ENCODE measurements at regions not wholly inside any gene's neighbourhood (a gene's known extent, or its start where the extent isn't known, plus 50 kb on each side); places are given as distances from the start of the nearest gene placed in this dataset.
"Not testable (repeated sequence)": the region's sequence is repeated elsewhere in the genome, so short reads cannot be mapped to it uniquely, and the experiment has no call there.

- peaks cover 6% of the 10 kb centered on the region for H3K4me1 ChIP-seq (ENCODE audit: control insufficient read depth, insufficient read depth, low read length)
- no peak overlapping the region for H3K4me3 ChIP-seq (ENCODE audit: low read length)
- H3K9me3 ChIP-seq (replicated peaks; ENCODE audit: low read length) = no peaks in the 10 kb centered on the region
- H3K4me2 ChIP-seq (ENCODE audit: low read length) = no peak overlapping the region
- H3K27me3 ChIP-seq (ENCODE audit: control insufficient read depth, insufficient read depth, low read length) = no peaks in the 10 kb centered on the region
- H3K36me3 ChIP-seq (ENCODE audit: insufficient read depth, low read length) = no peaks in the 10 kb centered on the region
- H3K9ac ChIP-seq (ENCODE audit: low read depth, low read length) = no peak overlapping the region
These were observed 108.6 kb upstream of the ZEB2 start for GRCh38 chr2:144628566-144628965.

- Histone ChIP-seq H3K9ac (ENCODE audit: low read depth, low read length) (no peak overlapping the region), H3K4me3 (ENCODE audit: low read length) (no peak overlapping the region), H3K27me3 (ENCODE audit: control insufficient read depth, insufficient read depth, low read length) (no peaks in the 10 kb centered on the region)
These were observed 105.7 kb upstream of the ZEB2 start for GRCh38 chr2:144625626-144626025.

DNA sequence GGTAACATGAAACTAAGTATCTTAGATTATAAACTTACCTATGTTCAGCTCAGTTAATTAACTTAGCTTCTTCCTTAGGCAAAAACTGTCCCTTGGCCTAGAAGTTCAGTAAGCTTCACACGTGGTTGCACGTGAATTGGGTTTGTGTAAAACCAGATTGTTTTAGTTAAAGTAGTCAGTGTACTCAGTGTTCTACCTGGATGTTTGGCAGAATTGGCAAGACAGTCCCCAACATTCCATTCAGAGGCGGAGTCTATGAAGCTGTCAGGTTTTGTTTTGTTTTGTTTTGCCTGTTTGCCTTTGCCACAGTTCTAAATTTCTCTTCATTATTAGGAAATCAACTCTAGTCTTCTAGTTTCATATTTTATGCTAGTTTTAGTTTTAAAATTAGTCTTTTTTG lies 105.3 kb upstream of the ZEB2 start:
- peaks cover 6% of the 10 kb centered on the region for H3K4me1 ChIP-seq (ENCODE audit: control insufficient read depth, insufficient read depth, low read length)
- no peaks in the 10 kb centered on the region for H3K9me3 ChIP-seq (replicated peaks; ENCODE audit: low read length)
- no peak overlapping the region for H3K4me2 ChIP-seq (ENCODE audit: low read length)
- H3K36me3 ChIP-seq (ENCODE audit: insufficient read depth, low read length) = no peaks in the 10 kb centered on the region
- H3K27me3 ChIP-seq (ENCODE audit: control insufficient read depth, insufficient read depth, low read length) = no peaks in the 10 kb centered on the region
- H3K4me3 ChIP-seq (ENCODE audit: low read length) = no peak overlapping the region
- no peak overlapping the region for H3K9ac ChIP-seq (ENCODE audit: low read depth, low read length)

More at GRCh38 chr2:144625626-144626025, 105.7 kb upstream of the ZEB2 start:
- Histone ChIP-seq H3K4me2 (ENCODE audit: low read length) (no peak overlapping the region), H3K36me3 (ENCODE audit: insufficient read depth, low read length) (no peaks in the 10 kb centered on the region), H3K9me3 (replicated peaks; ENCODE audit: low read length) (no peaks in the 10 kb centered on the region), H3K4me1 (ENCODE audit: control insufficient read depth, insufficient read depth, low read length) (peaks cover 6% of the 10 kb centered on the region)

DNA sequence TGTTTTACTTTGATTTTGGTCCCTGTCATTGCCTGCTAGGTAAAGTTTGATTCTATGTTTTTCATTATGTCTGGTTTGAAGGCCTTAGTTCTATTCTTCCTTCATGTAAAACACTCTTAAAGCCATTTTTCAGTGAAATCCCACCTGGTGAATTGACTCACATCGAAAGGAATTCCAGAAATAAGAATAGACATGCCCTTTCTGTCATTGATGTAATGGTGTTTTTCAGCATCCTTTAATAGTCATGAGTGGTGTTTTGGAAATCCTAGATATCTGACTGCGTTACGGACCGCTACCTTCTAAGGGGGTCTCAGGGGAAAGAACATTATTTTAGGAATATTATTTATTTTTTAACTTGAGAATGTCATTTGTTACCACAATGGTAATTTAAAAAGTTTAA lies 104.5 kb upstream of the ZEB2 start:
- Histone ChIP-seq H3K36me3 (ENCODE audit: insufficient read depth, low read length) (no peaks in the 10 kb centered on the region), H3K27me3 (ENCODE audit: control insufficient read depth, insufficient read depth, low read length) (no peaks in the 10 kb centered on the region), H3K9ac (ENCODE audit: low read depth, low read length) (no peak overlapping the region), H3K4me3 (ENCODE audit: low read length) (no peak overlapping the region), H3K4me1 (ENCODE audit: control insufficient read depth, insufficient read depth, low read length) (peaks cover under 1% of the 10 kb centered on the region), H3K4me2 (ENCODE audit: low read length) (no peak overlapping the region), H3K9me3 (replicated peaks; ENCODE audit: low read length) (no peaks in the 10 kb centered on the region)

- not testable (repeated sequence) for H3K4me3 ChIP-seq (ENCODE audit: low read length); H3K4me2 ChIP-seq (ENCODE audit: low read length); H3K36me3 ChIP-seq (ENCODE audit: insufficient read depth, low read length); H3K9ac ChIP-seq (ENCODE audit: low read depth, low read length); H3K27me3 ChIP-seq (ENCODE audit: control insufficient read depth, insufficient read depth, low read length); H3K9me3 ChIP-seq (replicated peaks; ENCODE audit: low read length); H3K4me1 ChIP-seq (ENCODE audit: control insufficient read depth, insufficient read depth, low read length)
These were observed 102.5 kb upstream of the ZEB2 start for GRCh38 chr2:144622373-144622772.

DNA sequence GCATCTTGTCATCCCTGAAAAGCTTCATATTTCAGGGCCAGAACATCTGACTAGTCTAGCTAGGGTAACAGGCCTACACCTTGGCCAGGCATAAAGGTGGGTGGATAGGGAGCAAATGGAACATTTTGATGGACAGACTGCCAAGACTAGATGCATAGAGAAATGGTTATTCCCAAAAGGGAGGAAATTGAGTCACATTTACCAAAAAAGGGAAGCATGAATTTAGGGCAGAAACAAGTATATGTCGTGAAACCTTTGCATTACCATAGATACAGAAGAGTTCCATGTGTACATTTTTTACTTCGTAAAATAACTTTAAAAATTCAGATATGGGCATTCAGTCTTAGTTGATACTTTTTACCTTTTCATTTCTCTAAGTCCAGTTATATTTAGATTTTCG lies 101.3 kb upstream of the ZEB2 start:
- Histone ChIP-seq H3K4me1 (ENCODE audit: control insufficient read depth, insufficient read depth, low read length) (no peaks in the 10 kb centered on the region), H3K27me3 (ENCODE audit: control insufficient read depth, insufficient read depth, low read length) (no peaks in the 10 kb centered on the region), H3K4me2 (ENCODE audit: low read length) (no peak overlapping the region), H3K4me3 (ENCODE audit: low read length) (no peak overlapping the region), H3K36me3 (ENCODE audit: insufficient read depth, low read length) (no peaks in the 10 kb centered on the region), H3K9ac (ENCODE audit: low read depth, low read length) (no peak overlapping the region), H3K9me3 (replicated peaks; ENCODE audit: low read length) (no peaks in the 10 kb centered on the region)

DNA sequence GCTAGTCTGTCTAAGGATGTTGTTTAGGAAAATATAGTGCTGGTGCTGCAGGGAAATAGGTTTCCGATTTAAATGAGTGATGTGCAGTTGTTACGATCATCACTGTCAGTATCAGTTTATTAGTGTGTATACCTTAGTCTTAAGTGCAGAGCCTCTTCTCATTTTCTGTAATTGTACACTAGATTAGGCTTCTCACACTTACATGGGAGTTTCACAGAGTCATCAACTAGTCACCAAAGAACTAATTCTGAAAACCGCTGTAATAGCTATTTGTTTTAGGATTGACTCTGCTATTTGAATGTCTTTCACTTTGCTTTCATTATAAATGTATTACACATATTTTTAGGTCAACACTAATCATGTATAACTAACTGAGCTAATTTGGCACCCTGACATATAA lies 99.8 kb upstream of the ZEB2 start:
- no peaks in the 10 kb centered on the region for H3K36me3 ChIP-seq (ENCODE audit: insufficient read depth, low read length)
- no peak overlapping the region for H3K4me2 ChIP-seq (ENCODE audit: low read length)
- no peaks in the 10 kb centered on the region for H3K4me1 ChIP-seq (ENCODE audit: control insufficient read depth, insufficient read depth, low read length)
- H3K9me3 ChIP-seq (replicated peaks; ENCODE audit: low read length) = no peaks in the 10 kb centered on the region
- H3K27me3 ChIP-seq (ENCODE audit: control insufficient read depth, insufficient read depth, low read length) = no peaks in the 10 kb centered on the region
- no peak overlapping the region for H3K4me3 ChIP-seq (ENCODE audit: low read length)
- H3K9ac ChIP-seq (ENCODE audit: low read depth, low read length) = no peak overlapping the region

- H3K36me3 ChIP-seq (ENCODE audit: insufficient read depth, low read length); H3K4me3 ChIP-seq (ENCODE audit: low read length); H3K9me3 ChIP-seq (replicated peaks; ENCODE audit: low read length): not testable (repeated sequence)
These were observed 97.3 kb upstream of the ZEB2 start for GRCh38 chr2:144617171-144617570.

GRCh38 chr2:144615866-144616565 lies 96.1 kb upstream of the ZEB2 start:
- no peaks in the 10 kb centered on the region for H3K9me3 ChIP-seq (replicated peaks; ENCODE audit: low read length)
- no peak overlapping the region for H3K9ac ChIP-seq (ENCODE audit: low read depth, low read length)
- no peaks in the 10 kb centered on the region for H3K27me3 ChIP-seq (ENCODE audit: control insufficient read depth, insufficient read depth, low read length)
- H3K4me3 ChIP-seq (ENCODE audit: low read length) = no peak overlapping the region
- no peak overlapping the region for H3K4me2 ChIP-seq (ENCODE audit: low read length)
- no peaks in the 10 kb centered on the region for H3K4me1 ChIP-seq (ENCODE audit: control insufficient read depth, insufficient read depth, low read length)
- no peaks in the 10 kb centered on the region for H3K36me3 ChIP-seq (ENCODE audit: insufficient read depth, low read length)

More at GRCh38 chr2:144617171-144617570, 97.3 kb upstream of the ZEB2 start:
- H3K4me2 ChIP-seq (ENCODE audit: low read length); H3K4me1 ChIP-seq (ENCODE audit: control insufficient read depth, insufficient read depth, low read length); H3K9ac ChIP-seq (ENCODE audit: low read depth, low read length); H3K27me3 ChIP-seq (ENCODE audit: control insufficient read depth, insufficient read depth, low read length): not testable (repeated sequence)

DNA sequence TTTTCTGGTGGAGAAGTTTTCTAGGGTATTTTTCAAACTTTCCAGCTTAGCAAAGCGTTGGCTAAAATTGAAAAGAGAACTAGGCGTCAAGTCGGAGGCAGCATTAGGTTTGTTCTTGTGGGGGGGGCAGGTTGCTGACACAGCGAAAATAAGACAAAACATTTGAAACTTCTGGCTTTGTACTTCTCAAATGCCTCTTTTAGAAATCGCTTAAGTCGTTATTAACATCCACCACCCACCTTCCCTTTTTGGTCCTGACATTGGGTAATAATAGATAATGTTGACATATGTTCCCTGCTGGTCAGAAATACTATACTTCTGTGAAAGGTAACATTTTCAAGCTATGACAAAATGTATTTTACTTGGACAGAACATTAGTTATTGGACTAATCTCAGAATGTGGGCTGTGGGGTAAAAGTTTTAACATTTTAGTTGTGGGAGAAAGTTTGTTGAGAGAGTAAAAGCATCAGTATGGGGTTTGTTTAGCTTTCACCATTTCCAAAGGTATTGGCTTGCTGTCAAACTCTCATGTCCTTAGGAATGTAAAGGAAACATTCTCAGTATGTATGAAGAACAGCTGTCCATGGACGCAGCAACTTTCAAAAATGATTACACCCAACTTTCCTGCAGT lies 88.1 kb upstream of the ZEB2 start:
- no peaks in the 10 kb centered on the region for H3K27me3 ChIP-seq (ENCODE audit: control insufficient read depth, insufficient read depth, low read length)
- H3K4me1 ChIP-seq (ENCODE audit: control insufficient read depth, insufficient read depth, low read length) = peaks cover 16% of the 10 kb centered on the region
- H3K4me3 ChIP-seq (ENCODE audit: low read length) = no peak overlapping the region
- H3K36me3 ChIP-seq (ENCODE audit: insufficient read depth, low read length) = no peaks in the 10 kb centered on the region
- H3K9me3 ChIP-seq (replicated peaks; ENCODE audit: low read length) = no peaks in the 10 kb centered on the region
- no peak overlapping the region for H3K9ac ChIP-seq (ENCODE audit: low read depth, low read length)
- peak overlapping the region; percentile 1 for H3K4me2 ChIP-seq (ENCODE audit: low read length)

DNA sequence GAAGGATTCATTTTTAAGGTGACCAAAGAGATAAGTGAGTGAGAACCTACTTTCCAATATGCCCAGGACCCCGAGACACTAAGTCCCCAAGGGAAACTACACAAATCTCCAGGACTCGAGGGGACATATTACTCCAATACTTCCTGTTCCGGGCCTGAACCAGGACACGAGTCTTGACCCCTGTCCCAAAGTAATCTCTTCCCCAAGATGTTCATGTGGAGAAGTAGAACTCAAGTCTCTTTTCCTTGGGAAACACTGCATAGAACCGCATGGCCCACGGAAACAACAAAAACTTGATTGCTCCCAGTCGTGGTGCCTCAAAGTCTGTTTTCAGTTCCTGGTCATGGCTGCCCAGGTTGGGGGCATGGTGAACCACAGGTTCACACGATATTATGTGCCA lies 87.2 kb upstream of the ZEB2 start:
- Histone ChIP-seq H3K4me3 (ENCODE audit: low read length) (no peak overlapping the region), H3K9me3 (replicated peaks; ENCODE audit: low read length) (no peaks in the 10 kb centered on the region), H3K36me3 (ENCODE audit: insufficient read depth, low read length) (no peaks in the 10 kb centered on the region), H3K27me3 (ENCODE audit: control insufficient read depth, insufficient read depth, low read length) (no peaks in the 10 kb centered on the region), H3K9ac (ENCODE audit: low read depth, low read length) (no peak overlapping the region), H3K4me2 (ENCODE audit: low read length) (no peak overlapping the region), H3K4me1 (ENCODE audit: control insufficient read depth, insufficient read depth, low read length) (peaks cover 16% of the 10 kb centered on the region)

DNA sequence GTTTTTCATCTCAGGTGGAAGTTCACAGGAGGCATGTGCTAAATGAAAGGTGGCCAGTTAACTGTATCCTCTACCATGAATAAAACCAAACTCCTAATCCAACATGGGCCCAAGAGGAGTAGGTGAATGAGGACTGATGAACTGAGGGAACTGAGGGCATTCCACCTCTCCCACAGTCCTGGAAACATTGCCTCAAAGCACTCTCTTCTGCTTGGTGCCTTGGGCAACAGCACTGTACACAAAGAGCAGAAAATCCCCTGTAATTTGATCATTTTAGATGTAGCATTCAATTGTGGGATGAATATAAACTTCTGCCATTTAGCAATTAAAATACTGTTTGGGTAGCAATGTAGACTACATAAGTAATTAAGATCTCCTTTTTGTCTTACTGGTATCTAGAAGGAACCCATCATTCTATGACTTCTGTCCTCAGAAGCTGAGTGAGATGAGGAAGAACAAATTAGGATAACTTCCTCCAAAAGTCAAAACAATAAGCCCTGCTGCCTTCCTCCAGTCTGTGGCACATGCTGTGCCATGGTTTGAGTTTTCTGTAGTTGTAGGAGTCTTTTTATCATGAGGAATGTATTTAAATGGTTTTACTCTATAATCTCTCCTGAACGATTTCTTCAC lies 86.7 kb upstream of the ZEB2 start:
- no peaks in the 10 kb centered on the region for H3K9me3 ChIP-seq (replicated peaks; ENCODE audit: low read length)
- no peaks in the 10 kb centered on the region for H3K27me3 ChIP-seq (ENCODE audit: control insufficient read depth, insufficient read depth, low read length)
- H3K9ac ChIP-seq (ENCODE audit: low read depth, low read length) = no peak overlapping the region
- peaks cover 16% of the 10 kb centered on the region for H3K4me1 ChIP-seq (ENCODE audit: control insufficient read depth, insufficient read depth, low read length)
- H3K4me2 ChIP-seq (ENCODE audit: low read length) = no peak overlapping the region
- H3K4me3 ChIP-seq (ENCODE audit: low read length) = no peak overlapping the region
- no peaks in the 10 kb centered on the region for H3K36me3 ChIP-seq (ENCODE audit: insufficient read depth, low read length)

Data from skeletal muscle satellite cell (primary cell).